HG02623 (cell line): ENCODE measurements at regions not wholly inside any gene's neighbourhood (a gene's known extent, or its start where the extent isn't known, plus 50 kb on each side); places are given as distances from the start of the nearest gene placed in this dataset.

Experiments used
- ATAC-seq: cut with Tn5 transposase; IDR thresholded peaks from one replicate; pipeline ENCODE4 v1.9.1; 2021; ENCODE audit warnings: moderate library complexity; ENCODE audit not compliant: unreplicated experiment

- no peak for ATAC-seq
Measured at GRCh38 chr6:138550346-138550767, 51.1 kb upstream of the NHSL1 start.

DNA sequence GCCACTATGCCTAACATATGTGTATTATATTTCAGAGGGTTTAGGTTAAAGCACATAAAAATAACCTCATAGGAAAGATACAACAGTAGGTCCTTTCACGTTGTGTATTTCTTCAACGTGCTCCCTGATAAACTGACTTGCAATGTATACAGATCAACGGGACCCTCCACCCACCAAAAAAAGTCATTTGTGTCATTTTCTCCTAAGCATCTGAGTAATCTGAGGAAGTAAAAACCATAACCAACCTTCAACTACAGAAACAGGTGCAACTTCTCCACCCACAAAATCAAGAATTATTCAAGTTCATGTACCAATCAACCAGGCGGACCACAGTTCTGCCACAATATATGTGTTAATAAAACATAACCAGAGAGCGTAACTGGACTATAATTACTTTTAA is 54.9 kb upstream of the NHSL1 start:
- no peak for ATAC-seq

GRCh38 chr6:138555421-138555988 is 56.2 kb upstream of the NHSL1 start:
- ATAC-seq = no peak

DNA sequence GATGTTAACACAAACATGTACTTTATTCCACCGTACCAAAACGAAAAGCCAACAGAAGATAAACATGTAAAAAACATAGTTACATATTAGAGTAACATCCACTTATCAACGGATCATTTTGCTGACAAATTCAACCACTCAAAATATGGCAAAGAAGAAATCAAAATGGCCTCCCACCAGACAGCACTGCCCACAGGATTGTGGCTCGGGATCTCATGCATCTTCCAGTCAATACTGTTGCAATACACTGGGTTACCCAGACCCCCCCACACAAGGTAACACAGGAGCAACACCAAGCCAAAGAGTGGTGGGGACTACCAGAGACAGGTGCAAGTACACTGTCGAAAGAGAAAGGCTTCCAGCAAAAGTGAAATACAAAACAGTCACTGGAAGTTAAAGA is 57.9 kb upstream of the NHSL1 start:
- no peak for ATAC-seq

GRCh38 chr6:138559143-138559542 is 59.8 kb upstream of the NHSL1 start:
- no peak for ATAC-seq

GRCh38 chr6:138560130-138560860 is 61.0 kb upstream of the NHSL1 start:
- ATAC-seq = no peak

- ATAC-seq = no peak
Measured at GRCh38 chr6:138562691-138563090, 63.4 kb upstream of the NHSL1 start.

DNA sequence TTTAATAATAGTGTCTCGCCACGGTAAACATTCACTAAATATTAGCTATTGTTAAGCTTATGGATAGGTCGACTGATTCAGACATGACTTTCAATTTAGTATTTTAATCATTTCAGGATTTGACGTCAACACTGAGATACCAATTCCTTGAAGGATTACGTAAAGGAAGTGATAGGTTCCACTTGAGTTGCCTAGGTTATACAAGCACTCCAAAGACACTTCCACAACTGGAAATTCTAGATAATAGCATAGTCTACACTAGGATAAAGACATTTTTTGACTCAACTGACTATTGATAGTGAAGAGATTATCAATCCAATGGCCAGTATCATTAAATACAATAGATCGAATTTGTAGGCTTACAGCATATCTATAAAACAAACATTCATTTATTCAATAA is 63.9 kb upstream of the NHSL1 start:
- ATAC-seq = no peak

DNA sequence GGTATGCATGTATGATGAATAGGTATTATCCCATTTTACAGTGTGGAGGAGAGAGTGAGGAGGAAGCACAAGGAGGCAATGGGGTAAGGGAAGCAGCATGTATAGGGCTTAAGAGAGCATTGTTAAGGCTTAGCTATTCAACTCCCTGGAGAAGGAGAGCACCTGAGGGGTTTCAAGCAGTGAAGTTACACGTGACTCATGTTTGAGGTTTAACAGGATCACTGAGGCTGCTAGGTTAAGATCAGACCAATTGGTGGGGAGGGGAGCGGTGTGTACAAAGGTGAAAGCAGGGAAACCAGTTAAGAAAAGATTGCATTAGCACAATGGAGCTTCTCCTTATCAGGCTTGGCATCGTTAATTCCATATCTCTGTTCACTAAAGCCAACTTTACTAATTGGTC is 64.4 kb upstream of the NHSL1 start:
- ATAC-seq = no peak

- ATAC-seq = no peak
Measured at GRCh38 chr6:138564170-138564721, 65.0 kb upstream of the NHSL1 start.

- no peak for ATAC-seq
Measured at GRCh38 chr6:138567052-138567451, 67.8 kb upstream of the NHSL1 start.

- no peak for ATAC-seq
Measured at GRCh38 chr6:138568997-138569396, 69.7 kb upstream of the NHSL1 start.

- no peak for ATAC-seq
Measured at GRCh38 chr6:138569554-138569953, 70.3 kb upstream of the NHSL1 start.

DNA sequence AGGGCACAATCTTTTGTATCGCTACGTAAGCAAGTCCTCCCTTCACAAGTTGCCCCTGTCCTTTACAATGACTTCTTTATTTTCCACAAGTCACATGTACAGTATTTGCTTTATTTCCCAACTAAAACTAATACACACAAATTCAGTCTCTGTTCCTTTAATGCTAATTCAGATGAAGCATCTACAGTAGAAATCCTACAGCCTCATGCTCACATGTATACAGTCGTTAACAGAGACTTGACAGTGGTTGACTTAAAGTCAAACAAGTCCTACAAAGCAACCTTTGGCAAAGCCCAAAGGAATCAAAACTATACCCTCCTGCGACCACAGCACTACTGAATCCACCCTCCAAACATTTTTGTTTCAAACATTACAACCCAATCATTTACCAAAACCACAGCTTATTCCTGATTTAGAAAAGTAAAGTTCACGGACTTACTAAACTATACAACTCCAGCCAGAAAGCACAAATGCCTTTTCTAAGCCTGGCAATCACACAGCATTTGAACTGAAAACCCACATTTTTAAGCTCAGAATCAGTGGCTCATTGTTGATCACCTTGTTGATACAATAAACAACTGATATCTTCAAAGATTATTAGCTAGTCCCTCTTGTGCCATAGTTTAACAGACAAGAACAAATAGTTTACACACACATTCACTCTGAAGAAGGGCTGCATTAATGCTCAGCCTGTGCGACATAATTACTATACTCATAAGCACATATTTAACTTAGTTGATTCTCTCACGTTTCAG is 70.9 kb upstream of the NHSL1 start:
- no peak for ATAC-seq

GRCh38 chr6:138570725-138571029 is 71.4 kb upstream of the NHSL1 start:
- ATAC-seq = no peak

- ATAC-seq = no peak
Measured at GRCh38 chr6:138571181-138571580, 71.9 kb upstream of the NHSL1 start.

- ATAC-seq = no peak
Measured at GRCh38 chr6:138571585-138572166, 72.4 kb upstream of the NHSL1 start.

- ATAC-seq = no peak
Measured at GRCh38 chr6:138572167-138572875, 73.0 kb upstream of the NHSL1 start.

DNA sequence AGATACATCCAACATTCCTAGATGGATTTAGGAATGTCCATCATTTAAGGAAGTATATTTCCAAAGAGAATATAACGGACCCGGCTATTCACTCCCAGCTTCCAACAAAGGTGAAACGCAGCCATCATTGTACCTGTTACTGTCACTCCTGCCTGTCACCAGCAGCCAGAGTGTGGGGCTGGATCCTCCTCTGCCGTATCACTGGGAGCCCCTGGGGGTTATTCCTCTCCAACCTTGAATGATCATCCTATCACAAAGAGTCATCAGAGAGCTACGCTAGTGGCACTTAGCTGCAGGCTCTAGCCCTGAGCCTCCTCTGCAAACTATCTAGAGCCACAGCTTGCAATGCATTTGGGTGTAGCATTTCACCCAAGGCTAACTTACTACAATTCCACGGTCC is 73.6 kb upstream of the NHSL1 start:
- no peak for ATAC-seq

DNA sequence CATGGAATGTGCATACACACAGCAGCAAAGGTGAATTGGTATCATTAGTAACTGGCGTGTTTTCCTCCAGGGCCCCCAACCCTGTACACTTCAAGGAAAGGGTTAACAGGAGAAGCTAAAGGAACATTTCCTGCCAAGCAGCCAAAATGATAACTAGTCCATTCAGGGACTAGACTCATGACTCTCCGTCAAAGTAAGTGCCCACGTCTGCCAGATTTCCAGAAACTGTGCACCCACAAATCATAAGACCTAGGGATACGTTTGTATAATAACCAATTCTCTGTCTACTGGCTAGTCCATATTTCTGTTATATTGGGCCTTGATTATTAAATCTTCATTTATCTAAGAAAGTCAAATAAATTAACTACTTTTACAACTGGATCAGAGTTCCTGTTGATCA is 76.0 kb upstream of the NHSL1 start:
- no peak for ATAC-seq

DNA sequence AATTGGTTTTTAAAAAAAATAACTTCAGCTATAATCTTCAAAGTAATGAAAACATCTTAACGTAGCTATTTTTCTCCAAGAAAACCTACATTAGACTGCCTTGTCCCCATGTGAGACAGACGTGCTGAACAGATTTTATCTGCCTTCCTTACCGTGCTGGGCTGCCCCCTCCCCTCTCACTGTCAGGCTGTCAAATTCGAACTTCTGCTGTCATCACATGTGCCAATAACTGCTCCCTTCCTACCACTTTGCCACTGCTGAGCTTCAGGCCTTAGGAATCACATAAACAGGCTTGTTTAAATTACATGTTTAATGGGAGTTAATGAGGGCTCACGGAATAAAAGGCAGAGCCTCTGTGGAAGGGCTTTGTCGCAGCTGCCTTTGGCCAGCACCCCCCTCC is 77.0 kb upstream of the NHSL1 start:
- no peak for ATAC-seq
